ENCODE measurements at regions not wholly inside any gene's neighbourhood (a gene's known extent, or its start where the extent isn't known, plus 50 kb on each side); places are given as distances from the start of the nearest gene placed in this dataset.

DNA sequence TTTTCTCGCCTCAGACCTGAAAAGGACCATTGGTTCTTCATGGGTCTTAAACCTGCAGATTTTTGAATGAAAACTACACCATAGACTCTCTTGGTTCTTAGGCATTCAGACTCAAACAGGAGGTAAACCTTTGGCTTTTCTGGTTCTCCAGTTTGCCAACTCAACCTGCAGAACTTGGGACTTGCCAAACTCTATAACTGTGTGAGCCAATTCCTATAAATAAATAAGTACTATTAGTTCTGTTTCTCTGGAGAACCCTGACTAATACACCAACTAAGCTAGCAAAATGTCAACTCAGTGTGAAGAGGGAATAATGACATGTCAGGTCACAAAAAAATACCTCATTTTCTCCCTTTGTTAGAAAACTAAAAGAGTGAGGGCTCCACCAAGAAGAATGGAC, 374.6 kb downstream of the RAB28 start:
- H3K79me2 ChIP-seq (ENCODE audit: control insufficient read depth, insufficient read depth, low read length), result no peaks in the 10 kb centered on the region
- TF ChIP-seq, protein P1, sequence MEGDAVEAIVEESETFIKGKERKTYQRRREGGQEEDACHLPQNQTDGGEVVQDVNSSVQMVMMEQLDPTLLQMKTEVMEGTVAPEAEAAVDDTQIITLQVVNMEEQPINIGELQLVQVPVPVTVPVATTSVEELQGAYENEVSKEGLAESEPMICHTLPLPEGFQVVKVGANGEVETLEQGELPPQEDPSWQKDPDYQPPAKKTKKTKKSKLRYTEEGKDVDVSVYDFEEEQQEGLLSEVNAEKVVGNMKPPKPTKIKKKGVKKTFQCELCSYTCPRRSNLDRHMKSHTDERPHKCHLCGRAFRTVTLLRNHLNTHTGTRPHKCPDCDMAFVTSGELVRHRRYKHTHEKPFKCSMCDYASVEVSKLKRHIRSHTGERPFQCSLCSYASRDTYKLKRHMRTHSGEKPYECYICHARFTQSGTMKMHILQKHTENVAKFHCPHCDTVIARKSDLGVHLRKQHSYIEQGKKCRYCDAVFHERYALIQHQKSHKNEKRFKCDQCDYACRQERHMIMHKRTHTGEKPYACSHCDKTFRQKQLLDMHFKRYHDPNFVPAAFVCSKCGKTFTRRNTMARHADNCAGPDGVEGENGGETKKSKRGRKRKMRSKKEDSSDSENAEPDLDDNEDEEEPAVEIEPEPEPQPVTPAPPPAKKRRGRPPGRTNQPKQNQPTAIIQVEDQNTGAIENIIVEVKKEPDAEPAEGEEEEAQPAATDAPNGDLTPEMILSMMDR (optimal IDR thresholded peaks at IDR 0.05 in 1 of 3, IDR thresholded peaks at IDR 0.05 in 1 of 3, conservative IDR thresholded peaks at IDR 0.05 in 1 of 3; ENCODE audit: extremely low read depth in 1 of 3, insufficient read depth in 2 of 3, low read length in 3 of 3), result no peak
- TF ChIP-seq EZH2 (IDR thresholded peaks at IDR 0.05; ENCODE audit: low read length), result no peak
- H3K9me3 ChIP-seq (ENCODE audit: control insufficient read depth, low read depth, low read length), result no peaks in the 10 kb centered on the region
- no peaks in the 10 kb centered on the region for H3K27me3 ChIP-seq (ENCODE audit: control insufficient read depth, extremely low read depth, insufficient read depth, low read length)
- no peaks in the 10 kb centered on the region for H4K20me1 ChIP-seq (ENCODE audit: control insufficient read depth, extremely low read depth, insufficient read depth, low read length)
- H3K36me3 ChIP-seq (ENCODE audit: control insufficient read depth in 2 of 2, extremely low read depth in 1 of 2, insufficient read depth in 2 of 2, low read length in 2 of 2), result no peaks in the 10 kb centered on the region
- H3K9me1 ChIP-seq (ENCODE audit: control insufficient read depth, extremely low read depth, insufficient read depth, low read length), result no peaks in the 10 kb centered on the region
- H3K27ac ChIP-seq (ENCODE audit: control insufficient read depth, insufficient read depth, low read length), result no peak overlapping the region
- H3K4me1 ChIP-seq (ENCODE audit: control insufficient read depth, extremely low read depth, insufficient read depth, low read length), result no peaks in the 10 kb centered on the region
- H3K4me2 ChIP-seq (ENCODE audit: control insufficient read depth, extremely low read depth, insufficient read depth, low read depth, low read length), result no peak overlapping the region
- no peak overlapping the region for H2AFZ ChIP-seq (ENCODE audit: control insufficient read depth, low read length)
- no peak overlapping the region for H3K9ac ChIP-seq (ENCODE audit: control insufficient read depth, extremely low read depth, insufficient read depth, low read length)
- H3K4me3 ChIP-seq (ENCODE audit: control insufficient read depth in 2 of 3, extremely low read depth in 1 of 3, insufficient read depth in 2 of 3, low read depth in 1 of 3, low read length in 3 of 3), result no peak overlapping the region
- dilution Hi-C loops (cut with MboI; ENCODE audit: extremely low pct_ligation_motif_present, low sequenced_read_pairs), result no loop called here
- FAIRE-seq (no peak), DNase-seq (ENCODE audit: low read depth, low spot score) (no peak)

DNA sequence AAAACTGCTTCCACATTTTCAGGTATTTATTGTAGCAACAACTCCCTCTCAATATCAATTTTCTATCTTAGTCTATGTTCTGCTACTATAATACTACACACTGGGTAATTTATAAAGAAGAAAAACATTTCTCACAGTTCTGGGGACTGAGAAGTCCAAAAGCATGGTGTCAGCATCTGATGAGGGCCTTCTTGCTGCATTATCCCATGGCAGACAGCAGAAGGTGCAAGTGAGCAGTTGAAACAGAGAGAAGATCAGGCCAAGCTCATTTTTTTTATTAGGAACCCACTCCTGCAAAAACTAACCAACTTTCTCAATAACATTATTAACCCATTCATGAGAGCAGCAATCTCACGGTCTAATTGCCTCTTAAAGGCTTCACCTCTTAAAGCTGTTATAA, 376.0 kb downstream of the RAB28 start:
- no peak for TF ChIP-seq EZH2 (IDR thresholded peaks at IDR 0.05; ENCODE audit: low read length)
- TF ChIP-seq, protein P1 (optimal IDR thresholded peaks at IDR 0.05 in 1 of 3, IDR thresholded peaks at IDR 0.05 in 1 of 3, conservative IDR thresholded peaks at IDR 0.05 in 1 of 3; ENCODE audit: extremely low read depth in 1 of 3, insufficient read depth in 2 of 3, low read length in 3 of 3), result peak in 1 of 3 experiments; percentile 8
- H3K4me3 ChIP-seq (ENCODE audit: control insufficient read depth in 2 of 3, extremely low read depth in 1 of 3, insufficient read depth in 2 of 3, low read depth in 1 of 3, low read length in 3 of 3), result no peak overlapping the region
- H3K27me3 ChIP-seq (ENCODE audit: control insufficient read depth, extremely low read depth, insufficient read depth, low read length), result no peaks in the 10 kb centered on the region
- no peaks in the 10 kb centered on the region for H3K4me1 ChIP-seq (ENCODE audit: control insufficient read depth, extremely low read depth, insufficient read depth, low read length)
- no peaks in the 10 kb centered on the region for H4K20me1 ChIP-seq (ENCODE audit: control insufficient read depth, extremely low read depth, insufficient read depth, low read length)
- no peaks in the 10 kb centered on the region for H3K36me3 ChIP-seq (ENCODE audit: control insufficient read depth in 2 of 2, extremely low read depth in 1 of 2, insufficient read depth in 2 of 2, low read length in 2 of 2)
- dilution Hi-C loops (cut with MboI; ENCODE audit: extremely low pct_ligation_motif_present, low sequenced_read_pairs), result no loop called here
- no peak overlapping the region for H3K9ac ChIP-seq (ENCODE audit: control insufficient read depth, extremely low read depth, insufficient read depth, low read length)
- H3K79me2 ChIP-seq (ENCODE audit: control insufficient read depth, insufficient read depth, low read length), result no peaks in the 10 kb centered on the region
- H2AFZ ChIP-seq (ENCODE audit: control insufficient read depth, low read length), result no peak overlapping the region
- DNase-seq (ENCODE audit: low read depth, low spot score) (no peak), FAIRE-seq (no peak)
- no peaks in the 10 kb centered on the region for H3K9me1 ChIP-seq (ENCODE audit: control insufficient read depth, extremely low read depth, insufficient read depth, low read length)
- no peak overlapping the region for H3K27ac ChIP-seq (ENCODE audit: control insufficient read depth, insufficient read depth, low read length)
- H3K4me2 ChIP-seq (ENCODE audit: control insufficient read depth, extremely low read depth, insufficient read depth, low read depth, low read length), result no peak overlapping the region
- H3K9me3 ChIP-seq (ENCODE audit: control insufficient read depth, low read depth, low read length), result no peaks in the 10 kb centered on the region

Measured in keratinocyte (primary cell).